ENCODE measurements at regions not wholly inside any gene's neighbourhood (a gene's known extent, or its start where the extent isn't known, plus 50 kb on each side); places are given as distances from the start of the nearest gene placed in this dataset.

DNA sequence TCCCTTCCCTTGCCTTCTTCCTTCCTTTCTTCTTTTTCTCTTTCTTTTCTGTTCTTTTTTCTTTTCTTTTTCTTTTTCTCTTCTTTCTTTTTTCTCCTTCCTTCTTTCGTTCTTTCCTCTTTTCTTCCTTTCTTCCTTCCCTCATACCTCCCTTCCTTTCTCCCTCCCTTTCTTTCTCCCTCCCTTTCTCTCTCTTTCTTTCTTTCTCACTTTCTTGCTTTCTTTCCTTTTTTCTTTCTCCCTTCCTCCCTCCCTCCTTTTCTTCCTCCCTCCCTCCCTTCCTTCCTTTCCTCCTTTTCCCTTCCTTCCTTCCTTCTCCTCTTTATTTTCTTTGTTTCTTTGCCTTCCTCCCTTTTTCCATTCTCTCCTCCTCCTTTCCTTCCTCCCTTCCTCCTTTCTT is 96.3 kb downstream of the POM121L12 start (continued):
- TF ChIP-seq, protein P1, sequence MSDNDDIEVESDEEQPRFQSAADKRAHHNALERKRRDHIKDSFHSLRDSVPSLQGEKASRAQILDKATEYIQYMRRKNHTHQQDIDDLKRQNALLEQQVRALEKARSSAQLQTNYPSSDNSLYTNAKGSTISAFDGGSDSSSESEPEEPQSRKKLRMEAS (IDR thresholded peaks at IDR 0.05) = no peak
- TF ChIP-seq SP2 (IDR thresholded peaks at IDR 0.05; ENCODE audit: low read length) = no peak
- TF ChIP-seq HDAC6 (IDR thresholded peaks at IDR 0.05; ENCODE audit: low read depth, low read length) = no peak
- TF ChIP-seq SIRT6 (IDR thresholded peaks at IDR 0.05; ENCODE audit: low read length) = no peak

Measured in H1 (cell line).